Occipital lobe (tissue), 1 donor: ENCODE measurements at regions not wholly inside any gene's neighbourhood (a gene's known extent, or its start where the extent isn't known, plus 50 kb on each side); places are given as distances from the start of the nearest gene placed in this dataset.
"Not testable (repeated sequence)": the region's sequence is repeated elsewhere in the genome, so short reads cannot be mapped to it uniquely, and the experiment has no call there.

Experiments used
- DNase-seq: peaks from one replicate; lab custom pipeline; 2025; lab: John Stamatoyannopoulos, UW

GRCh38 chr7:86372262-86372661, 271.4 kb upstream of the GRM3 start:
- DNase-seq, result no peak

GRCh38 chr7:86366946-86367345, 276.8 kb upstream of the GRM3 start:
- no peak for DNase-seq

DNA sequence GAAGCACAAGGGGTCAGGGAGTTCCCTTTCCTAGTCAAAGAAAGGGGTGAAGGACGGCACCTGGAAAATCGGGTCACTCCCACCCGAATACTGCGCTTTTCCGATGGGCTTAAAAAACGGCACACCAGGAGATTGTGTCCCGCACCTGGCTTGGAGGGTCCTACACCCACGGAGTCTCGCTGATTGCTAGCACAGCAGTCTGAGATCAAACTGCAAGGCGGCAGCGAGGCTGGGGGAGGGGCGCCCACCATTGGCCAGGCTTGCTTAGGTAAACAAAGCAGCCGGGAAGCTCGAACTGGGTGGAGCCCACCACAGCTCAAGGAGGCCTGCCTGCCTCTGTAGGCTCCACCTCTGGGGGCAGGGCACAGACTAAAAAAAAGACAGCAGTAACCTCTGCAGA, 303.3 kb upstream of the GRM3 start:
- DNase-seq, result not testable (repeated sequence)

- no peak for DNase-seq
Observed at GRCh38 chr7:86339051-86339450, 304.7 kb upstream of the GRM3 start.

DNA sequence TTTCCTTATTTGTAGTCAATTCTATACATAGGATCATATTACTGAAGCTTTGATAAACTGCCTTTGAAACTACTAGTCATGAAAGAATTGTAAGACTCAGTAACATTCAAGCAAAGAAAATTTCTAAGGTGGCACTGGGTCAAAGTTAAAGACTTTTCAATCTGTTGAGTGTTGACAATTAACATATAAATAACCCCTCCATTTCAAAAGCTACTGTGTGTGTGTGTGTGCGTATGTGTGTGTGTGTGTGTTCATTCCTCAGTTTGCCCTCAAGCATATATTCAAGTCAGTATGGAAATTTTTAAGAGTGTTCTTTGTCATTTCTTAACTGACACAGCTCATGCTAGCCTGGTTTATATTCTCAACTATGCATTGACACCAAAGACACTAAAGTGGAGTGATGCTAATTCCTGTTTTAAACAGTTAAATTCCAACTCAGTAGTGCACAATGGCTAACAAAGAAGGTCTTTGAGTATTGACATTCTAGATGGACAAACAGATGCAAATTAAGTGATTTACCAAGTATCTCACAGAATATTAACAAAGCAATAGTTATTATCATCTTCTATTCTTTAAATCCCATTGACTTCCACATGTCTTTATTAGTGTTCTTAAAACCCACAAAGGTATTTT, 314.8 kb upstream of the GRM3 start:
- no peak for DNase-seq

DNA sequence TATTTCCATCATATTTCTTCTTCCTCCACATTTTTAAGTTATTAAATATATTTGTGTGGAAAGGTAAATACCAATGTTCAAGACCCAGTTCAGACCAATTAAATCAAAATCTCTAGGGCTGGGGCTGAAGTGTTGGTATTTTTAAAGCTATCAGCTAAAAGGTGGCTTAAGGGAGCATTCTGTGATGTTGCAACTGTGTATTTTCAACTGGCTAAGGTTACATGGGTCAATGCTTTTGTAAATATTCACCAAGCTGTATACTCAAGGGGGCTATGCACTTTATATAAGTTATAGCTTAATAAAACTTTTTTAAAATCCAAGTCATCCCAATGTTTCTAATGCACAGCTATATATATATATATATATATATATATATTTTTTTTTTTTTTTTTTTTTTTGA, 316.9 kb upstream of the GRM3 start:
- no peak for DNase-seq

- DNase-seq, result no peak
Observed at GRCh38 chr7:86320889-86321288, 322.8 kb upstream of the GRM3 start.

GRCh38 chr7:86320341-86320740, 323.4 kb upstream of the GRM3 start:
- no peak for DNase-seq

DNA sequence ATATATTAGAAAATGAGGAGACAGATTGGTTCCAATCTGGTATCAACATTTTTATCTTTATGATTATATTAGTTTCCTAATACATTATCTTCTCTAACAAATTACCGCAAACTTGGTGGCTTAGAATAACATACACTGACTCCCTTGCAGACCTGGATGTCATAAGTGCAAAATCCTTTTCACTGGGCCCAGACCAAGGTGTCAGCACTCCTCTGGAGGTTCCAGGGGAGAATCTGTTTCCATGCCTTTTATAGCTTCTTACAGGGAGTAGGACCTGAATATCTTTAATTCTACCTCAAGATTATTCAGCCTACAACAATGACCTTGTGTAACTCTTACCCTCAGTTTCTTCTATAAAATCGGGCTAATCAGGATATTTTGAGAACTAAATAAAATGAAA, 329.9 kb upstream of the GRM3 start:
- no peak for DNase-seq

- DNase-seq, result no peak
Observed at GRCh38 chr7:86301301-86301700, 342.4 kb upstream of the GRM3 start.

GRCh38 chr7:86295526-86295925, 348.2 kb upstream of the GRM3 start:
- no peak for DNase-seq

GRCh38 chr7:86282014-86282682, 361.6 kb upstream of the GRM3 start:
- DNase-seq, result no peak

DNA sequence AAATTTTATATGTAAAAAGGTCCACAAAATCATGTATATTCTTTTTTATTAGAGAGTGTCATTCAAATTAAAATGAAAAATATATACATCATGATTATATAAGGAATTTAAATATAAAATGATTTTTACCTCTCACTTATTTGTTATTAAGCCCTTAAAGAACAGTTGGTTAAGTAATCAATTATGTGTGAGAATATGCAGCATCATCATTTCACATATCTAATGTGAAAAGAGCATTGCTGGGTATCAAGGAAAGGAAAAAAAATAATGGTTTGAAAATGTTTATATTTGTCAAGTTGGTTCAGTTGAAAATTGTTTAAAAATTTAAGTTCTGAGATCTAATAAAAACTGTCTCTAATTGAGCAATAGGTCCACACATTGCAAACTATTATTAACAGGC, 363.6 kb upstream of the GRM3 start:
- no peak for DNase-seq

DNA sequence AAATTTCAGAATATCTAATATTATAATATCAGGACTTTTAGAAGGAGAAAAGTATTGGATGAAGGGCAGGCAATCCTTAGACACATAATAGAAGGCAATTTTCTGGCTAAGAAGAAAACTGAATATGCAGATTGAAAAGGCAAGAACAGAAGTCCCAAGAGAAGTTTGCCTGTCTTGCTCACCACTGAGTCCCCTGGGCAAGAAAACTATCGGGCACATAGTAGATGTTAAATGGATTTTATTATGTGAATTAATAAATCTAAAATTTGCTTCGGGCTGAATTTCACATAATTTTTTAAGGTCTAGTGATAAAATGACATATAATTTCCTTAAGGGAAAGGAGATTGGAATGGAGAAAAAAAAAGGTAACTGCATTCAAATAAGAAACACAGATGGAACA, 380.9 kb upstream of the GRM3 start:
- no peak for DNase-seq

- no peak for DNase-seq
Observed at GRCh38 chr7:86257894-86258293, 385.8 kb upstream of the GRM3 start.

GRCh38 chr7:86252406-86252805, 391.3 kb upstream of the GRM3 start:
- no peak for DNase-seq

DNA sequence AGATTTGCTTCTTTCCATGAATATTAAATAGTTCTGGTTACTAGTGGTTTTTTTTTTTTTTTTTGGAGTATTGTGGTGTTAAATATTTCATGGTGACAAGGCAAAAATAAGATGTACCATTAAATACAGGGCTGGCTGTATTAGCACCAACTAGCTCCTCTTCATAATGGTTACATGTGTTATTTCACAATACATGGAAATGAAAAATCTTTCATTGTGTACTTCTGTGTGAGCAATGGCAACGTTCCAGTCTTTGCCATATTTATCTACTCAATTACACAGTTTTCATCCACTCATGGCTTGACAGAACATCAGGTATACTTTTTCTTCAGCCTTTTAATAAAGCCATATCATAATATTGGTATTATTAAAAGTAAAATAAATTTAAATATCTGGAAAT, 394.7 kb upstream of the GRM3 start:
- DNase-seq, result no peak

GRCh38 chr7:86243171-86243570, 400.5 kb upstream of the GRM3 start:
- DNase-seq, result no peak

DNA sequence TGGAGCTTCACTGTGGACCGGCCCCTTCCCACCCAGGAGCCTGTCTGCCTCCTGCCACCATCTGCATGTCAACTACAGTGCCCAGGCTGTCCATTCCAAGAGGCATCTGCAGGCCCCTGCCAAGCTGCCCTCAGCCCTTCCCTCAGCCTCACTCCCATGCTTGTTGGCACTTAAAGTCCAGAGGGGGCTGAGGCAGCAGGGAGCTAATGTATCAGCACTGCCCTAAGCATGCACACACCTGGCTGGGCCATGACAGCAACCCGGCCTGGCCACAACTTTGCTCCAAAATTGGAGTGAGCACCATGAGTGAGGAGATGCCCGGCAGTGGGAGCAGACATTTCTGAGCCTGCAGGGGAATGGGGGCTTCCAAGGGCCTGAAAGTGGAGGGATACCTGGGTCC, 417.5 kb upstream of the GRM3 start:
- DNase-seq, result no peak

DNA sequence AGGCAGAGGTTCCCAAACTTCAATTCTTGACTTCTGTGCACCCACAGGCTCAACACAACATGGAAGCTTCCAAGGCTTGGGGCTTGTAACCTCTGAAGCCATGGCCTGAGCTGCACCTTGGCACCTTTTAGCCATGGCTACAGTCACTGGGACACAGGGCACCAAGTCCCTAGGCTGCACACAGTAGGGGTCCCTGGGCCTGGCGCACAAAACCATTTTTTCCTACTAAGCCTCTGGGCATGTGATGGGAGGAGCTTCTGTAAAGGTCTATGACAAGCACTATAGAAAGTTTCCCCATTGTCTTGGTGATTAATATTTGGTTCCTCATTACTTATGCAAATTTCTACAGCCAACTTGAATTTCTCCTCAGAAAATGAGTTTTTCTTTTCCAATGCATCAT, 420.9 kb upstream of the GRM3 start:
- no peak for DNase-seq

GRCh38 chr7:86214734-86215133, 429.0 kb upstream of the GRM3 start:
- no peak for DNase-seq

- no peak for DNase-seq
Observed at GRCh38 chr7:86212976-86213375, 430.7 kb upstream of the GRM3 start.

DNA sequence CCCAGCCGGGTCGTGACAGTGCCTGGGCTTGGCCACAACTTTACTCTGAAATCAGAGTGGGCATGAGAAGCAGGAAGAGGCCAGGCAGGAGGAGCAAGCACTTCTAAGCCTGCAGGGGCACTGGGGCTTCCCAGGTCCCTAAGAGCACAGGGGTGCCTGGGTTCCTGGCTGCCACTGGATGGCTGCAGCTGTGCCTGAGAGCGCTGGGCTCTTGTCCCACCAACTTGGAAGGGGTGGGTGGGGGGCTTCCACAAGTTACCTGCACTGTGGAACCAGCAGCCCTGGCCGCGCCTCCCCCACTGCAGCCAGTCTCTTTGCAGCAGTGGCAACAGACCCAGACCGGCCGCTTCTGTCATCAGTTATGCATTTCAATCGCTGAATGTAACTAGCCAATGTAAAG, 434.7 kb upstream of the GRM3 start:
- DNase-seq, result no peak

DNA sequence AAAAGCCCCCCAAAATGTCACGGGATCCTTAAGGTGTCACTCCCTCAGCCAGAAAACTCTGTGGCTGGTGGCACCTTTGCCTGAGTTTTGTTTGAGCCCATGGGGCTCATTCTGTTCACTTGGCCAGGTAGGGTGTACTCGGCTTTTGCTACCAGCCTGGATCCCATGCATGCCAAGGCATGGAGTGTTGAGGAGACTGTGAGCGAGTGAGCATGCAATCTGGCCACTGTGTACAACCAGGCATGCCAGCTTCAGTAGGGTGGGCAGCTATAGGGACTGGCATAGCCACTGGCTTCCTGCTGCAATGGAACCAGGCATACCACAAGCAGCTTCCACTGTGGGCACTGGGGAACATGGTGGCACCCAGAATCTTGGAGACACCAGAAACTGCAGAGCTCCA, 436.0 kb upstream of the GRM3 start:
- no peak for DNase-seq
